H1 (cell line): ENCODE measurements at regions not wholly inside any gene's neighbourhood (a gene's known extent, or its start where the extent isn't known, plus 50 kb on each side); places are given as distances from the start of the nearest gene placed in this dataset.
A peak's percentile ranks its signal among the peaks of the same experiment; 100 is the strongest.

Source experiments
- CTCF ChIA-PET: fragments of 300-600 bp; sonication (Branson Sonifier 250); formaldehyde crosslinking; loops from one replicate; lab custom pipeline; 2021; ENCODE audit not compliant: partially characterized antibody; lab: Charles Lee
- POLR2A ChIA-PET: fragments of 300-600 bp; sonication (Branson Sonifier 250); formaldehyde crosslinking; loops from one replicate; lab custom pipeline; 2021; ENCODE audit warnings: inconsistent platforms; ENCODE audit not compliant: partially characterized antibody; lab: Charles Lee
- DNase-seq, 2 experiments: peaks; one replicate each; pipeline versions ENCODE4 v3.0.0 to v3.0.0-alpha.2; 2010 to 2022; ENCODE audit warnings: low spot score in 2 of 2, low read depth in 1 of 2, mixed read lengths in 1 of 2
- FAIRE-seq: peaks from 2 replicates; lab custom pipeline; 2011; peaks lifted over from hg19 to GRCh38; lab: Jason Lieb, UNC
- H2AFZ ChIP-seq: 2 replicates; pipeline ENCODE4 v1.8.1; 2012; ENCODE audit warnings: low read length, inconsistent platforms
- H2AK5ac ChIP-seq: 2 replicates; pipeline ENCODE4 v1.6.1; 2013; ENCODE audit warnings: low read depth, low read length
- H2BK120ac ChIP-seq: replicated peaks from 2 replicates; pipeline ENCODE3; 2013; ENCODE audit warnings: low read depth, low read length, inconsistent platforms
- H2BK12ac ChIP-seq: 2 replicates; pipeline ENCODE4 v1.6.1; 2013; ENCODE audit warnings: low read depth, low read length
- H2BK15ac ChIP-seq: 2 replicates; pipeline ENCODE4 v1.6.1; 2013; ENCODE audit warnings: low read length
- H2BK20ac ChIP-seq: 2 replicates; pipeline ENCODE4 v1.6.1; 2013; ENCODE audit warnings: low read length
- H2BK5ac ChIP-seq: 2 replicates; pipeline ENCODE4 v1.6.1; 2013; ENCODE audit warnings: low read depth, low read length
- H3K14ac ChIP-seq: 2 replicates; pipeline ENCODE4 v1.6.1; 2013; ENCODE audit warnings: inconsistent platforms; ENCODE audit not compliant: insufficient read length
- H3K18ac ChIP-seq: 2 replicates; pipeline ENCODE4 v1.6.1; 2013; ENCODE audit warnings: low read length; ENCODE audit errors: extremely low read depth
- H3K23ac ChIP-seq: 2 replicates; pipeline ENCODE4 v1.6.1; 2013; ENCODE audit warnings: inconsistent platforms; ENCODE audit not compliant: insufficient read length
- H3K23me2 ChIP-seq: 2 replicates; pipeline ENCODE4 v1.6.1; 2013; ENCODE audit warnings: low read depth, low read length
- H3K27ac ChIP-seq: 2 replicates; pipeline ENCODE4 v1.6.1; 2011; ENCODE audit warnings: low read depth, low read length, inconsistent platforms
- H3K27me3 ChIP-seq, 4 experiments: replicated peaks in 1 of 4; 1 replicate in 1 of 4; 2 replicates in 3 of 4; pipeline versions ENCODE4 v1.6.1 to v1.8.1; 2011 to 2013; ENCODE audit warnings: low read length in 3 of 4, mild to moderate bottlenecking in 3 of 4, inconsistent platforms in 2 of 4, mixed read lengths in 2 of 4, moderate library complexity in 1 of 4; ENCODE audit not compliant: control insufficient read depth in 3 of 4, insufficient read depth in 3 of 4; ENCODE audit errors: extremely low read depth in 1 of 4
- H3K36me3 ChIP-seq, 4 experiments: 2 replicates each; pipeline versions ENCODE4 v1.6.1 to v1.8.1; 2011 to 2013; ENCODE audit warnings: mild to moderate bottlenecking in 4 of 4, low read length in 3 of 4, moderate library complexity in 2 of 4, control low read depth in 1 of 4, inconsistent platforms in 1 of 4; ENCODE audit not compliant: insufficient read depth in 4 of 4, control insufficient read depth in 2 of 4
- H3K4ac ChIP-seq: replicated peaks from 2 replicates; pipeline ENCODE3; 2013; ENCODE audit warnings: low read length, low read depth, mixed read lengths, inconsistent platforms; ENCODE audit not compliant: insufficient read length
- H3K4me1 ChIP-seq, 4 experiments: replicated peaks in 1 of 4; 1 replicate in 1 of 4; 2 replicates in 3 of 4; pipeline versions ENCODE4 v1.6.1 to v1.8.1; 2011 to 2013; ENCODE audit warnings: low read length in 3 of 4, inconsistent platforms in 2 of 4, mixed read lengths in 1 of 4; ENCODE audit not compliant: insufficient read depth in 4 of 4, control insufficient read depth in 3 of 4
- H3K4me2 ChIP-seq, 2 experiments: 2 replicates each; pipeline versions ENCODE4 v1.6.1 to v1.8.1; 2011 to 2013; ENCODE audit warnings: low read depth in 2 of 2, low read length in 2 of 2, control low read depth in 1 of 2, inconsistent platforms in 1 of 2, mild to moderate bottlenecking in 1 of 2; ENCODE audit not compliant: insufficient read depth in 1 of 2
- H3K4me3 ChIP-seq, 4 experiments: fragments of 200-600, 300-600 bp in 1 of 4; sonication (generic), shearing (Covaris generic), sonication (Bioruptor Twin) in 1 of 4; 2 replicates each; pipeline versions ENCODE4 v1.5.1 to v1.8.1; 2011 to 2016; ENCODE audit warnings: low read length in 4 of 4, low read depth in 3 of 4, control low read depth in 2 of 4, inconsistent platforms in 2 of 4, mild to moderate bottlenecking in 2 of 4, mixed read lengths in 1 of 4, moderate library complexity in 1 of 4; ENCODE audit not compliant: insufficient read depth in 2 of 4; ENCODE audit errors: extremely low read depth in 1 of 4
- H3K56ac ChIP-seq: replicated peaks from 2 replicates; pipeline ENCODE3; 2013; ENCODE audit warnings: low read depth, mild to moderate bottlenecking, mixed read lengths, low read length, inconsistent platforms; ENCODE audit not compliant: insufficient read length
- H3K79me1 ChIP-seq: 2 replicates; pipeline ENCODE4 v1.6.1; 2013; ENCODE audit warnings: low read depth, low read length, control low read depth
- H3K79me2 ChIP-seq, 2 experiments: 2 replicates each; pipeline versions ENCODE4 v1.6.1 to v1.8.1; 2012 to 2013; ENCODE audit warnings: low read length in 2 of 2, mild to moderate bottlenecking in 2 of 2, inconsistent platforms in 1 of 2; ENCODE audit not compliant: insufficient read depth in 2 of 2, control insufficient read depth in 1 of 2
- H3K9ac ChIP-seq, 4 experiments: replicated peaks in 1 of 4; 1 replicate in 1 of 4; 2 replicates in 3 of 4; pipeline versions ENCODE4 v1.6.1 to v1.8.1; 2011 to 2013; ENCODE audit warnings: low read depth in 3 of 4, low read length in 3 of 4, control low read depth in 2 of 4, mild to moderate bottlenecking in 2 of 4, moderate library complexity in 2 of 4, inconsistent platforms in 1 of 4; ENCODE audit errors: extremely low read depth in 1 of 4
- H3K9me3 ChIP-seq, 2 experiments: 2 replicates each; pipeline versions ENCODE4 v1.6.1 to v1.8.1; 2012 to 2013; ENCODE audit warnings: mild to moderate bottlenecking in 2 of 2, moderate library complexity in 2 of 2, control low read depth in 1 of 2, inconsistent platforms in 1 of 2, low read depth in 1 of 2, low read length in 1 of 2, mixed read lengths in 1 of 2; ENCODE audit not compliant: insufficient read depth in 2 of 2
- H4K20me1 ChIP-seq, 2 experiments: replicated peaks in 1 of 2; 2 replicates each; pipeline versions ENCODE3 to v1.8.1; 2011 to 2013; ENCODE audit warnings: inconsistent platforms in 2 of 2, low read length in 2 of 2, mild to moderate bottlenecking in 1 of 2; ENCODE audit not compliant: insufficient read depth in 2 of 2, control insufficient read depth in 1 of 2
- H4K5ac ChIP-seq: 2 replicates; pipeline ENCODE4 v1.6.1; 2013; ENCODE audit warnings: low read length, low read depth, mixed read lengths, inconsistent platforms; ENCODE audit not compliant: insufficient read length
- H4K8ac ChIP-seq: 2 replicates; pipeline ENCODE4 v1.8.0; 2013; ENCODE audit warnings: mild to moderate bottlenecking, moderate library complexity, low read length, inconsistent platforms; ENCODE audit not compliant: insufficient read depth; ENCODE audit errors: extremely low read depth
- H4K91ac ChIP-seq: replicated peaks from 2 replicates; pipeline ENCODE3; 2013; ENCODE audit warnings: low read length, mixed read lengths, inconsistent platforms; ENCODE audit not compliant: insufficient read length
- EP300 ChIP-seq, 2 experiments: IDR thresholded peaks; 1 replicate in 1 of 2; 2 replicates in 1 of 2; pipeline ENCODE4 v1.6.1; 2011 to 2012; ENCODE audit warnings: low read depth in 2 of 2, low read length in 2 of 2, mild to moderate bottlenecking in 2 of 2, borderline replicate concordance in 1 of 2, inconsistent platforms in 1 of 2, moderate library complexity in 1 of 2
- HDAC2 ChIP-seq, 2 experiments: fragments of 300-600 bp in 1 of 2; sonication (generic) in 1 of 2; IDR thresholded peaks; 2 replicates each; pipeline ENCODE4 v1.6.1; 2011 to 2012; ENCODE audit warnings: low read depth in 2 of 2, low read length in 2 of 2, mild to moderate bottlenecking in 2 of 2, moderate library complexity in 2 of 2, borderline replicate concordance in 1 of 2, inconsistent platforms in 1 of 2
- SIX5 ChIP-seq: IDR thresholded peaks from 2 replicates; pipeline ENCODE4 v1.6.1; 2011; ENCODE audit warnings: mild to moderate bottlenecking, low read depth, low read length
- WGBS, 2 experiments: shearing (Covaris generic) in 1 of 2; methylation state at CpG; one replicate each; pipeline versions ENCODE4 v1.1.6 to v1.1.7; 2013 to 2015; ENCODE audit warnings: low lambda C conversion rate in 2 of 2, mixed read lengths in 2 of 2, inconsistent platforms in 1 of 2, low coverage in 1 of 2, missing lambda C conversion rate in 1 of 2; ENCODE audit not compliant: insufficient replicate concordance in 2 of 2, insufficient coverage in 1 of 2, insufficient read length in 1 of 2; ENCODE audit errors: extremely low coverage in 1 of 2, missing lambda C conversion rate in 1 of 2; 5-methylcytosine and 5-hydroxymethylcytosine counted together

DNA sequence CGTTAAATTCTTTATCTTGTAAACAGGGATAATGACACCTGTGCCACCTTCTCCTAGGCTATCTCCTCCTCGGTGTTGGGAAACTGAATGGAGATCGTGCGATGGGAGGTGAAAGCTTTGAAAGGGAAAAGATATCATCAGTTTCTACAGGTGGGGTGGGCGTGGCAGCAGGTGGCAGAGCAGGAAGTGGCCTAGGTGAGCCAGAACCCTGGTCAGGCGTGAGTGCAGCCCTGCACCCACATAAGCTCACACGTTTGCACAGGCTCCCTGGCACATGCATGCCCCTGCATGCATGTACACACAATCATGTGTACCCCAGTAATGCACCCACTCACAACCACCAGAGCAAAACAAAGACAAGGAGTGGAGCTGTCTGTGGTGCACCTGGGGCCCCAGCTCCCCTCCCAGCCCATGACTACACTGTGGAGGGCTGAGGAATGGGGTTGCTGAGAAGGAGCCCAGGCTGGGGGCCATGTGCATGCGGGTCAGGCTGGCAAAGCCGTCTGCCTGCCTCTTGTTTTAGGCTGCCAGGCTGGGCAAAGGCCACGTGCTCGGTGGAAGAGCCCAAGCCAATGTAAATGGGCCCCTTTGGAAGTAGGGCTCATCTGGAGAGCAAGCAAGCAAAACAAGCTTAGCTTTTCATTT lies 61.5 kb downstream of the TFAP2C start:
- no peak overlapping the region for H4K5ac ChIP-seq
- no peak for FAIRE-seq
- H2BK120ac ChIP-seq, result no peak overlapping the region
- no peak for DNase-seq
- no peak overlapping the region for H3K4me3 ChIP-seq
- H3K79me2 ChIP-seq, result no peaks in the 10 kb centered on the region
- H2BK5ac ChIP-seq, result peak overlapping the region; percentile 40; the same call in 1 of the 2 replicates
- H3K4ac ChIP-seq, result no peak overlapping the region
- H3K27me3 ChIP-seq, result no peaks in the 10 kb centered on the region
- no peaks in the 10 kb centered on the region for H3K79me1 ChIP-seq
- H3K56ac ChIP-seq, result no peak overlapping the region
- H4K91ac ChIP-seq, result peak overlapping the region; percentile 16
- 0 out of 2 replicates have a peak overlapping the region, but pooled peaks have one; percentile 9 for H3K18ac ChIP-seq
- no peak overlapping the region for H3K14ac ChIP-seq
- no peak overlapping the region for H3K23ac ChIP-seq
- H4K8ac ChIP-seq, result peak overlapping the region; percentile 71; the same call in 1 of the 2 replicates
- peaks cover 5 to 12% (median 9%) of the 10 kb centered on the region in 4 experiments for H3K4me1 ChIP-seq
- H3K9ac ChIP-seq, result no peak overlapping the region
- peak overlapping the region; percentile 49; the same call in 1 of the 2 replicates for H2BK15ac ChIP-seq
- ChIA-PET POLR2A (interaction anchor here (1.2 to 1.8 kb wide), 3 partner anchors 13 to 44 kb away, joined by 3 to 5 read pairs (median 4); no protein-coding TSS in a partner anchor), CTCF (interaction anchor here (0.7 to 3.1 kb wide), 8 partner anchors 10 to 155 kb away, joined by 3 to 11 read pairs (median 3); partner anchors contain the start of gene TFAP2C)
- no peaks in the 10 kb centered on the region for H3K23me2 ChIP-seq
- H2BK12ac ChIP-seq, result peak overlapping the region; percentile 2; the same call in 1 of the 2 replicates
- no peaks in the 10 kb centered on the region for H4K20me1 ChIP-seq
- no peaks in the 10 kb centered on the region for H3K9me3 ChIP-seq
- TF ChIP-seq HDAC2 (IDR thresholded peaks at IDR 0.05; ENCODE audit: borderline replicate concordance in 1 of 2, low read depth in 2 of 2, low read length in 2 of 2) (no peak), SIX5 (no peak), EP300 (IDR thresholded peaks at IDR 0.05; ENCODE audit: borderline replicate concordance in 1 of 2, low read depth in 2 of 2, low read length in 2 of 2) (no peak)
- H3K27ac ChIP-seq, result no peak overlapping the region
- no peak overlapping the region for H3K4me2 ChIP-seq
- no peaks in the 10 kb centered on the region for H3K36me3 ChIP-seq
- no peak overlapping the region for H2AFZ ChIP-seq
- H2AK5ac ChIP-seq, result no peak overlapping the region
- WGBS, 2 experiments, result 82% methylated on average over 9 of the region's 11 CpGs; no CpG with 5 or more reads in 1 of the 2 experiments
- peak overlapping the region; percentile 82; the same call in 1 of the 2 replicates for H2BK20ac ChIP-seq
